ENCODE measurements at regions not wholly inside any gene's neighbourhood (a gene's known extent, or its start where the extent isn't known, plus 50 kb on each side); places are given as distances from the start of the nearest gene placed in this dataset.
"Not testable (repeated sequence)": the region's sequence is repeated elsewhere in the genome, so short reads cannot be mapped to it uniquely, and the experiment has no call there.

DNA sequence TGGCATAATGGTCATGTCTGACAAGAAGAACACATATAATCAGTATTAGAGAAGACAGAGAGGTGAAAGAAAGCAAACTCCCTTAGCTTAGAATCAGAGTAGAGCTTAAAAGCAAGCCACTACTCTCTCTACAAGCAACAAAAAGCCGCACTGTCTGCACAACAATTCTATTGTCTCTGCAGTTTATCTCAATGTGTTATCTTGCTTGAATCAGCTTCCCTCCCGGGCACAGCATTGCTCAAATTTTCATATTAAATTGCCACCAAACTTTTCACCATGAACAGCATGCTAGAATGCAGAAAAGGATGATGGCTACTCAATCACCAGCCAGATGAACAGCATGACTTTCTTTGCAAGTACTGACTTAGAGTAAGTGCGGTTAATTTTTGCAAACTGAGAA, 356.0 kb upstream of the KYNU start:
- FAIRE-seq: no peak
- no peak for DNase-seq (ENCODE audit: low spot score in 2 of 2)

DNA sequence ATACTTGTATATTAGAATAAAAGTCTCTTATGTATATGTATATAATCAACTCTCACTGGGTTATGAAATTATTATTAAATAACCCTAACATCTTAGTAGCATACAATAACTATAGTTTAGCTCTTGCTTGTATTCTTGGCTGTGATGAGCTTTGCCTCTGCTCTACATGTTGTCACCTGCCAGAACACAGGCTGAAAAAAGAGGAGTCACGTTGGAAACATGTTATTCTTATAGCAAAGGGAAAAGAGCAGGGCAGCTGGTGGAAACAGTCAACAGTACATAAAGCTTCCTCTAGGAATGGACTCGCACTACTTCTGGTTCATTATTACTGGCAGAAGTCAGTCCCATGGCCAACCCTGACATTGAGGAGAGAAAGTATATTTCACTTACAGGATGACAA, 362.0 kb upstream of the KYNU start:
- DNase-seq (ENCODE audit: low spot score in 2 of 2): no peak
- FAIRE-seq: no peak

DNA sequence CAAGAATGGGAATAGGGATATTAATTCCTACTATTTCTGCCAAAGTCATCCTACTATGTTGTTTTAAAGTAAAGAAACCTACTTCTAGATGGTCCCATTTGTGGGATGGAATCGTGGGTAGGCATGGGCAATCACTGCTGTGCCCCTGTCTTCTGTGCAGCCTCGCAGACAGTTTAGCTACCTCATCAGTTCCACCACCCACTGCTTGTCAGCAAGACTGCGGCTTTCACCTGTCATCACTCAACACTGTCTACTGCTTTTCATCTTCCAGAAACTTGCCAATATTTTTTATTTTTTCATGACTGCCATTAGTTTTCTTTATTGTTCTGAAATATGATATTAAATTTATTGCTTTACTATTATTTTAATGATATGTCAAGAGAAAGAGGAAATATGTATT, 368.1 kb upstream of the KYNU start:
- no peak for FAIRE-seq
- DNase-seq (ENCODE audit: low spot score in 2 of 2): no peak

DNA sequence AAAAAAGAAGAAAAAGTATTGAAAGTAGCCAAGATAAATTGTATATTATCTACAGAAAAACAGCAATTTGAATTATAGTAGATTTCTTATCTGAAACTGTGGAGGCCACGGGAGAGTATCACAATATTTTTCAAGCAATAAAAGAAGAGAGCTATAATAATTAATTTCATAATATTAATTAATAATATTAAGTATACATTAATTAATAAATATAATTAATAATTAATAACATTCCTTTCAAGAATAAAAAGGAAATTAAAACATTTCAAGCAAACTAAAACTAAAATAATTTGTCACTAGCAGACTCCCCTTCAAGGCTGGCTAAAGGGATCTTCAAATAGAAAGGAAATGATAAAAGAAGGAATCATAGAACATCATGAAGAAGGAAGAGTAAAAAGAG, 372.7 kb upstream of the KYNU start:
- FAIRE-seq: no peak
- DNase-seq (ENCODE audit: low spot score in 2 of 2): no peak

DNA sequence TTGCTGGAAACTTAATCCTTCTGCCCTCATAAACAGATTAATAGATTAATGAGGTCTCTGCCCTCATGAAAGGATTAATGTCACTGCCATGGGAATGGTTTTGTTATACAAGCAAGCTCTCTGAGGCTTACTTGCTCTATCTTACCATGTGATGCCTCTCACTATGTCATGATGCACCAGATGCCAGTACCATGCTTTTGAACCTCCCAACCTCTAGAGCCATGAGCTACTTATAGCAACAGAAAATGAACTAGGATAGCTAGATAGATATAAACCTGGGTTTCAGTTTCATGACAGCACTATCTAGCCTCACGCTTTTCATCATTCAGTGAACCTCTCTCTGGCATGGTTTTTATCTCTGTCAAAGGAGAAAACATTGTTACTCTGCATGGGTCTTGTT, 371.6 kb upstream of the LRP1B start:
- FAIRE-seq (no peak), DNase-seq (ENCODE audit: low spot score in 2 of 2) (no peak)

DNA sequence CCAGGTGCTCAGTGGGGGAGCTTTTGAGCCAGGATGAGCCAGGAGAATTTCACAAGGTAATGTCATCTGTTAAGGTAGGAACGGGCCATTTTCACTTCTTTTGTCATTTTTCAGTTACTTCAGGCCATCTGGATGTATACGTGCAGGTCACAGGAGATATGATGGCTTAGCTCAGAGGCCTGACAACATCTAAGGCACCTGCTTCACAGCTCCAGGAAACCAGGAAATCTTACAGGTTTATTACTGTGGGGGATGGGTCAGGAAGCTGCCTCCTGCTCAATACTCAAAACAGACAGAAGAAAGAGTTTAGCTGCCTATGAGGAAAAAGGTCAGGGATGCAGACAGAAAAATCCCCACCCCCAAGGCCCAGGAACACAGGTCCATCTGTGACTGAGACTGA, 364.3 kb upstream of the LRP1B start:
- DNase-seq (ENCODE audit: low spot score in 2 of 2): no peak
- FAIRE-seq: no peak

DNA sequence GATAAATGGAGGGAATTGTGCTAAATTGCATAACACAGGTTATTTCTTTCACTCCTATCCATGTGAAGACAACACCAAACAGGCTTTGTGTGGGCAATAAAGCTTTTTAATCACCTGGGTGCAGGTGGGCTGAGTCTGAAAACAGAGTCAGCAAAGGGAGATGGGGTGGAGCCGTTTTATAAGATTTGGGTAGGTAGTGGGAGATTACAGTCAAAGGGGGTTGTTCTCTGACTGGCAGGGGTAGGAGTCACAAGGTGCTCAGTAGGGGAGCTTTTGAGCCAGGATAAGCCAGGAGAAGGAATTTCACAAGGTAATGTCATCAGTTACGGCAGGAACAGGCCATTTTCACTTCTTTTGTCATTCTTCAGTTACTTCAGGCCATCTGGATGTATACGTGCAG, 358.8 kb upstream of the LRP1B start:
- not testable (repeated sequence) for FAIRE-seq; DNase-seq (ENCODE audit: low spot score in 2 of 2)

DNA sequence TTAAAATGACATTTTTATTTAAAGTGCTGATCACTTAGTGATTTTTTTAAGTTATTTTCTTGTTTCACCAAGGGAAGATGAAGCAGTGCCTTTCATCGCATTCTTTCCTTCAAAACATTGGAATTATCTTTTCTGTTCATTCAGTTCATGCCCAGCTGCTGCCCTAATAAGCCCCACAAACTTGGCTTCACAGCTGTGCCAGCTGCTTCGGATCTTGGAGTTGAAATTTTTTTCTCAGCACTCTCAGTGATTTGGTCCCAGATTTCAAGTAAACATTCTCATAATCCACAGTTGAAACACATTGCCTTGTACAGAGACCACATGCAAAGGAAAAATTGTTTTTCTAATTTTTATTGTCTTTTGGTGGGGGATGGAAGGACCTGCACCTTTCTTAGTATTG, 353.3 kb upstream of the LRP1B start:
- DNase-seq (ENCODE audit: low spot score in 2 of 2): no peak
- FAIRE-seq: no peak

DNA sequence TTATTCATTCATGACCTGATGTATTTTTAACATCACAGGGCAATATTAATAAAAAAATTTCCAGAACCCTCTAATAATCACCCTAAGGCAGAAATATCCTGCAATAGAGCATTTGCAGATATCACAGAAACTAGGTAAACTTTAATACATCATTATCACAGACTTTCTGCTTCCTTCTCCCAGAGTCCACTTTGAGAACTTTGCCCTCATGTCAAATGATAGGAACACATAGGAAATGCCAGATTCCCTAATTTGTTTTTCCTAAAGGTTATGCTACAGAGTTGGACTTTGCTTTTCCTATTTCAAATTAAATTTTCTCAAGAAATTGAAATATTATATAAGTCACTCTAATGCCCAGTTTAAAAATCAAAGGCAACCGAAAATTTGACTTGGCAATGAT, 352.8 kb upstream of the LRP1B start:
- DNase-seq (ENCODE audit: low spot score in 2 of 2): no peak
- no peak for FAIRE-seq

DNA sequence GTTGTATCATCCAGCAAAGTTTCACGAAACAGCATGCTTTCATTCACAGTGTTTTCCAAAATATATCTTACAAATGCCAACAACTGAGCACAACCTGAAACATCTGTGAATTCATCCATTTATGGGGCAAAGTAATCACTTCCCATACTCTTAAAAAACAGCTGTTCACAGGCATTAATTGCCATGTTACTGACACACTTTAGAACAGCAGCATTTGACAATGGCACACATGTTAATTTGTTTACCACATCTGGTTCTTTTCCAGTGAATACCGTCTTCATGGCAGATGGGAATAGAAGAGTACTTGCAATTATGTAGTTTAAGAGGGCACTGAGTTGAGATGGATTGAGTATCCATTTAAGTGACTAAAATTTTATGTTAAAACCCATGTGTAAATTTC, 347.4 kb upstream of the LRP1B start:
- no peak for DNase-seq (ENCODE audit: low spot score in 2 of 2)
- no peak for FAIRE-seq

DNA sequence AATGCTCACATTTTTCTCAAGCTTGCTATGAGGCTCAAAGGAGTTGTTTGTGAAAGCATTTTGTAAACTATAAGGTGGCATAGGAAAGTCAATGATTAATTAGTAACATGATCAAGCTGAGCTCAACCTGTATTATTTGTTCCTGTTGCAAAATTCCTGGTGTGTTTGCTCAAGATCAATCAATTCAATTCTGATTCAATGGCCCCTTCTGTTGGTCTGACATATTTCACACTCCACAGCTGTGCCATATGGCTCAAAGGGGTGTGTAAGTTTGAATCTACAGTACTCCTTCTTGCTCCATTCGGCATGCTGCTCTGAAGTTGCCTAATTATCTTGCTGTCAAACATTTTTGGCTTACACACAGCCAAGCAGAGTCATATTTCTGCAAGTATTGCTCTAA, 341.6 kb upstream of the LRP1B start:
- DNase-seq (ENCODE audit: low spot score in 2 of 2) (no peak), FAIRE-seq (no peak)

DNA sequence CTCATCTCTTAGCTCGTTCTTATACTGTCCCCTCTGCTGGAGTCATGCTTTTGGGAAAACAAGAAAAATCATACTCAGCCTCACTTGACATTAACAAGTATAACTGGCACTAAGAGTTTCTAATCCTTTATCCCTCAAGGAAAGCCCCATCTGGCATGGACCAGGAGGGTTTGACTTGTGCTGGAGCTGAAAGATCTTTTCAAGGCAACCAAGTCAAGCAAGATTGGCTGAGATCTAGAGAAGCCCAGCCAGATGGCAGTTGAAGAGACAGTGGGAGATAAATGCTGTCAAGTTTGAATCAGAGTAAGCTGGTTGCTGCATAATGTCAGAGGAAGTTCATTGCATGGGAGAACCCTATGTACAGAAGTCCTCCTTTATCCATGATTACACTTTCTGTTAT, 336.5 kb upstream of the LRP1B start:
- DNase-seq (ENCODE audit: low spot score in 2 of 2) (no peak), FAIRE-seq (no peak)

DNA sequence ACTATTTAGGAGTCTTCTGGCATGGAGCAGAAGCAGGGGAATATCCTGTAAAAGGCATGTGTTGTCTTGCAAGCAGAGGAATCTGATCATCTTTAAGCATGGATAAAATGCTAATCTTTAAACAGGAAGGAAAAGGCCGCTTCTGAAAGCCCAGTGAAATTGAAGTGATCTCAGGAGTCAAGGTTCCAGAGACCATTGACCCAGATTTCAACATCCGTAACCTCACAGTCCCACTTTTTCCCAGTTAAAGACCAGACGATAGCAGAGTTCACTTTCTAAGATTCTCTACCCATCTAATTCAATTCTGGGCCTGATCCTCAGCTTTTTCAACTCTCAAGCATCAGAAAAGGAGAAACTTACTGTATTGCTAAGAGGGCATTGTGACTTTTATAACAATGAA, 332.2 kb upstream of the LRP1B start:
- DNase-seq (ENCODE audit: low spot score in 2 of 2) (no peak), FAIRE-seq (no peak)

DNA sequence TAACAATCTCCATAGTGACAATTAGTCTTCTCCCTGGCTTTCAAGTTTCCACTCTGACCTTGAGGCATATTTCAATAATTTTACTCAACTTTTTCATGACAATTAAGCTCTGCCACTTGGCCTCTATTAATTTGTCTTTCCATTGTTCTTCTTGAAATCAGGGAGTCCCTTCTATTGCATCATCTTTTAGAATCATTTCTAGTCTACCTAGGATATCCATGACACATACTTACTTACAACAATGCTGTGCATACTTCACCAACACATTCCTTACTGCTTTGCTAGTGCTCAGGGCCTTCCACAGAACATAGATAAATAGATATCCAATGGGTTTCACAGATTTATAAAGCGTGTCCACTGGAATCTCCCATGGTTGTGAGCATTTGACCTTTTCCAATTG, 331.5 kb upstream of the LRP1B start:
- no peak for DNase-seq (ENCODE audit: low spot score in 2 of 2)
- no peak for FAIRE-seq

DNA sequence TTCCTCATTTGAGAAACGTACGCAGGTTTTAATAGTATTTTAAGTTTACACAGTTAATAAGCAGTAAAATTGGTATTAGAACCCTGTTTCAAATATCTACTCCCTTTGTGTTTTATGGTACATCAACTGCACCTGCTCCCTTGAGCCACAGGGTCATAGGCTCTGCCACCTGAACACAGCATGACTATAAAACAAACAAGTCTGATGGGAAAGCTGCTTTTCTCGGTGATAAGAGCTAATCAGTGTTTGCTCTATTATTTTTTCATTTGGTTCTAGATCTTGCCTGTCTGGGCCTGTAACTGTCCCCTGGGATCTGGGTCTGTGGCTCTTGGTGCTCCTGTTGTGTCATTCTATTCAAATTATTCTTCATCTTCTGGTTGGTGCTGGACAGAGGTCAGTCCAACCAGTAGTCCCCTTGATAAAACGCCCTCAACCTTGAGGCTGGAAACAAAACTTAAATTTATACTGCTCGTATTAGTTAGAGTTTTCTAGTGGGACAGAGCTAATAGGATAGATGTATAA, 314.8 kb upstream of the LRP1B start:
- no peak for FAIRE-seq
- DNase-seq (ENCODE audit: low spot score in 2 of 2): no peak

DNA sequence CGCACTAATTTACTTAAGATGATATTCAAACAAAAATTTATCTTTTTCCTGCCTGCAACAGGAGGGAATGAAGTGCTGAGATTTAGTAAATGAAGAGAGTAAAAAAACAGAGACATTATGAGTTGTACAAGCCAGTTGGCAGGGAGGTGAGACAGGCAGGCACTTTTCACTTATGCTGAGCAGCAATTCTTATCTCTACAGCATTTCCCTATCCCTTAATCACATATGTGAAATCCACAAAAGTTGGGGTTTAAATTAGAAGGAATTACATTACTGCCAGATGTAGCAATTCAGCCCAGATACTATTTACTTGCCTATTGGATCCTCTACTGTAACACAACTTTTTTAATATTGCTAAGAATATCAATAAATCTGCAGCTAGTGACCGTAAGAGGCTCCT, 314.2 kb upstream of the LRP1B start:
- no peak for FAIRE-seq
- no peak for DNase-seq (ENCODE audit: low spot score in 2 of 2)

DNA sequence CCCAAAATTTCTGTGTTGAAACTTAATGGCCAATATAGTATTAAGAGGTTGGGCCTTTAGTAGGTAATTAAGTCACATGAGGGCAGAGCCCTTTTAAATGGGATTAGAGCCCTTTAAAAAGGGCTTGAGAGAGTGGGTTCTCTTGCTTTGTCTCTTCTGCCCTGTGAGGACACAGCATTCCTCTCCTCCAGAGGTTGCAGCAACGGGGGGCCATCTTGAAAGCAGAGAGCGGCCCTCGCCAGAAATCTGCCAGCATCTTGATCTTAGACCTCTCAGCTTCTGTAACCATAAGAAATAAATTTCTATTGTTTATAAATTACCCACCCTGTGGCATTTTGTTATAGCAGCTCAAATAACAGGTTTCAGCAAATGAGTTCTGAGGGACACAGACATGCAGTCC, 305.0 kb upstream of the LRP1B start:
- DNase-seq (ENCODE audit: low spot score in 2 of 2) (no peak), FAIRE-seq (no peak)

DNA sequence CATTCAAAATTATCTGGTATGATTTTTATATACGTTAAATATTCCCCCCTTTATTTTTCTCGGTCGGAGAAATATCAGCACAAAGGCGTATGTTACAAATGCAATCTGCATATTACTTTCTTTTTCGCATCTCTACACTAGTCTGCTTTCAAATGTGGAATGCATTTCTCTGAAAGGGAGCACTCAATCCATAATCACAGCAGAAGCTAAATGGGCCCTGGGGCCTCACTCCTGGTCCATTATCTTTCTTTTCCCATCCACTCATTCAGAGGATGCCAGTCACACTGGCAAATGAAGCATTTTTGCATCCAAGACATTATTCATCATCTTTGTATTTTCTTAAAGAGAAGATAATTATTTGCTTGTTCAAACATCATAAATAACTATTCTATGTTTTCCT, 295.2 kb upstream of the LRP1B start:
- no peak for FAIRE-seq
- no peak for DNase-seq (ENCODE audit: low spot score in 2 of 2)

DNA sequence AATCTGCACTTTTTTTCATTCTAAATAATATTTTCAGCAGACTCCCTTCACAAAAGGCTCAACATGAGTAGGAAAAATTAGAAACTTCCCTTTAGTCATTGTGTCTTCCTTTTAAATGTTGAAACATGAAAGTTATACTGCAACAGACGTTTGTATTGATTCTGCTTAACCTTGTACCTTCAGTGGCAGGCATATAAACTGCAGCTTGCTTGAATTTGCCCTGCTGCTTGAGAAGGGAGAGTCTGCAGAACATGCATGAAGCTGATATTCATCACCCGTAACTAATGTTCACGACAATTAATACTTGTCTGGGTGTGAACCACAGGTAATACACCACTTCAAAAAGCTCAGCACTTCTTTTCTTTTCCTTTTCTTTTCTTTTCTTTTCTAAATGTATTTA, 294.7 kb upstream of the LRP1B start:
- FAIRE-seq (no peak), DNase-seq (ENCODE audit: low spot score in 2 of 2) (no peak)

DNA sequence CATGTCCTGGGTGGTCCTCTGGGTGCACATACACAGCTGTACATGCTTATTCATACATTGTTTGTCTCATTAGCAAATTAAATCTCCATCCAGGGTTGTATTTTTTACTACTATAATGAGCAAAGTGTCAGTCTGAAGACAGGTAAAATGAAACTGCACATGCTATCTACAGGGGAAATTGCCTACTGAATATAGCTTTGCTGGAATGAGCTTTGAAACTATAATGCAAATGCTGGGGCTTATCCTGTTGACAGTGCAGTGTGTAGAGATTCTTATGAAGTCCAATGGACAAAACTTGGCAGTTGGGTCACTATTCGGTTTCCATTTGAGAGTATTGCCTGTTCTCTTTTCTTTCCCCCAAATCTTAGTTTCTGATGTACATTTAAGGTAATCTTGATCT, 292.8 kb upstream of the LRP1B start:
- no peak for FAIRE-seq
- no peak for DNase-seq (ENCODE audit: low spot score in 2 of 2)

DNA sequence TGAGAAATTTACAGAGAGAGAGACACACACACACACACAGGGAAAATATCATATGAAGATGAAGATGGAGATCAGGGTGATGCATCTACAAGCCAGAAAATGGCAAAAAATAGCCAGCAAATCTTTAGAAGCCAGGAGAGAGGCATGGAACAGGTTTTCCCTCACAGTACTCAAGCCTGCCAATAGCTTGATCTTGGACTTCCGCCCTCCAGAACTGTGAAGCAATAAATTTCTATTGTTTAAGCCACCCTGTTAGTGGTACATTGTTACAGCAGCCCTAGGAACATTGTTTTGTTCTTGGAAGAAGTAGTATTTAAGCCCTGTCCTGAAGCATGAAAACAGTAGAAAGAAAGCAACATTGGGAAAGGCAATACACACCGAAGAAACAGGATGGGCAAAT, 292.0 kb upstream of the LRP1B start:
- DNase-seq (ENCODE audit: low spot score in 2 of 2) (no peak), FAIRE-seq (no peak)

DNA sequence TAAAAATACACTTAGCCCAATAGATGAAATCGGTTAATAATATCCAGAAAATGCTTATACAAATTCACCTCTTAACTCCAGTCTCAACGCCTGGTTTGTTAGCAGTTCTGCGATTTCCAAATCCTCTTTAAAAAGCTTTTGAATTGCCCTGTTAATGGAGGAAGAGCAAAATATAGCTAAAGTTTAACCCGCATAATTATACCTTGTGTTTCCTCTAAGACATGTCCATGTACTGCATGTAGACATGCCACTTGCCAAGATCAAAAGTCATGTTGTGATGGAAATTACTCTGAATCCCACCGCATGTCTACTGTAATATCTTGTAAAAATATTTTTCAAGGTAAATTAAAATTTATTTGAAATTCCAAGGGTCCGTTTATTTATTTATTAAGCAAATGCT, 291.2 kb upstream of the LRP1B start:
- DNase-seq (ENCODE audit: low spot score in 2 of 2) (no peak), FAIRE-seq (no peak)

DNA sequence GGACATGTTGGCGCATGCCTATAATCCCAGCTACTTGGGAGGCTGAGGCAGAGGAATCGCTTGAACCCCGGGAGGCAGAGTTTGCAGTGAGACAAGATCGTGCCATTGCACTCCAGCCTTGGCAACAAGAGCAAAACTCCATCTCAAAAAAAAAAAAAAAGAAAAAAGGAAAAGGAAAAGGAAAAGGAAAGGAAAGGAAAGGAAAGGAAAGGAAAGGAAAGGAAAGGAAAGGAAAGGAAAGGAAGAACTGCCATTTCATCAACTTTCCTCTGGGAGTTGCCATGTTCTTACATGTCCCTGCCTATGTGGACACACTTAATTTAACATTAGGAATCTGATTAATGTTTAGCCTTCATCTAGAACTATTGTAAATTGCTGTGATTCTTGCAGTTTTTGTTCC, 287.9 kb upstream of the LRP1B start:
- FAIRE-seq; DNase-seq (ENCODE audit: low spot score in 2 of 2): not testable (repeated sequence)

DNA sequence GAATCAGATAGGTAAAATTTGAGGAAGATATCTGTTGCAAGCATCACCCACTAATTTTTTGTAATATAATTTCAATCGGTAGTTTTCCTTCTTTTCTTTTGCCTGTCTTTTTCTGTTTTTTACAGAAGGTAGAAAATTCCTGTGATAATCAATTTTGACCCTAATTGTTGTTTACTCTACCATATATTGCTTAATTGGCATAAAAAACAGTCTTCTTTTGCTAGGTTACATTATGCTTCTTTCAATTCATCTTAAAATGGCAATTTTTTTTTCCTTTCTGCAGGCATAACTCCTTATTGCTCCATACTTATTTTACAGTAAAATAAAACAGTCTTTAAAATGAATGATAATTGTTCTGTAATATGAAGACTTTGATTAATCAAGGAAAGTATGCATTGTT, 286.2 kb upstream of the LRP1B start:
- no peak for FAIRE-seq
- no peak for DNase-seq (ENCODE audit: low spot score in 2 of 2)

All from frontal cortex (tissue), 3 donors.